ENCODE measurements at regions not wholly inside any gene's neighbourhood (a gene's known extent, or its start where the extent isn't known, plus 50 kb on each side); places are given as distances from the start of the nearest gene placed in this dataset.
A peak's percentile ranks its signal among the peaks of the same experiment; 100 is the strongest.

- H3K27ac ChIP-seq, result no peak overlapping the region
- no peaks in the 10 kb centered on the region for H3K36me3 ChIP-seq (replicated peaks in 1 of 2)
- no peaks in the 10 kb centered on the region for H3K9me3 ChIP-seq (replicated peaks in 1 of 3)
- WGBS, 4 donors, result 85 to 94% (median 88%) methylated on average over 17 of the region's 17 CpGs
- TF ChIP-seq POLR2A (IDR thresholded peaks at IDR 0.05) (no peak), CTCF (IDR thresholded peaks at IDR 0.05) (no peak)
- no peaks in the 10 kb centered on the region for H3K27me3 ChIP-seq
- intact Hi-C loops (cut with DNase I), result no loop called here
- H3K4me1 ChIP-seq (replicated peaks in 1 of 2), result no peaks in the 10 kb centered on the region
- peak in 1 of 7 donors; percentile 18 for DNase-seq
- H3K4me3 ChIP-seq, result no peak overlapping the region
These were observed 156.3 kb downstream of the TTC32 start for GRCh38 chr2:19745318-19746136.

- H3K9me3 ChIP-seq (replicated peaks in 1 of 3), result no peaks in the 10 kb centered on the region
- intact Hi-C loops (cut with DNase I), result no loop called here
- H3K27ac ChIP-seq, result no peak overlapping the region
- DNase-seq, result peak in 1 of 7 donors; percentile 24
- WGBS, 4 donors, result 86 to 90% (median 88%) methylated on average over 8 of the region's 8 CpGs
- TF ChIP-seq POLR2A (IDR thresholded peaks at IDR 0.05) (no peak), CTCF (IDR thresholded peaks at IDR 0.05) (no peak)
- H3K4me3 ChIP-seq, result no peak overlapping the region
- H3K4me1 ChIP-seq (replicated peaks in 1 of 2), result no peaks in the 10 kb centered on the region
- no peaks in the 10 kb centered on the region for H3K36me3 ChIP-seq (replicated peaks in 1 of 2)
- no peaks in the 10 kb centered on the region for H3K27me3 ChIP-seq
These were observed 157.2 kb downstream of the TTC32 start for GRCh38 chr2:19744456-19745199.

DNA sequence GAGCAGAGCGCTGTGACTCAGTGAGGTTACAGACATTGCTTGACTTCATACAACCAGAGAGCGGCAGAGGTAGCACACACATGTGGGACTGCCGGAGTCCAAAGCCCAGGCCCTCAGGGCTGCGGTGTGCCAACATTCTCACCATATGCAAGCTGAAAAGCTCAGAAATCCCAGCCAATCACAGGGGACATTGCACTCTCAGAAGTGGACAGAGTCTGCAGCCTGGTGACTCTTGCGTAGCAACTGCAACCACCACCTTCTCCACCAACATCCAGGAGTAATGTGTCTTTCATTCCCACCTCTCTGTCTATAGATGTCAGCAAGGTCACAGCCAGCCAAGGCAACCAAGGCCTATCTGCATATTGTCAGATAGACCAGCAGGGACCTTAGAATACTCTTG, 158.1 kb downstream of the TTC32 start:
- TF ChIP-seq POLR2A (IDR thresholded peaks at IDR 0.05) (no peak), CTCF (IDR thresholded peaks at IDR 0.05) (no peak)
- Histone ChIP-seq H3K27ac (no peak overlapping the region), H3K36me3 (replicated peaks in 1 of 2) (no peaks in the 10 kb centered on the region), H3K4me3 (no peak overlapping the region), H3K9me3 (replicated peaks in 1 of 3) (no peaks in the 10 kb centered on the region), H3K27me3 (peaks cover under 1% of the 10 kb centered on the region), H3K4me1 (replicated peaks in 1 of 2) (no peaks in the 10 kb centered on the region)
- DNase-seq, result no peak
- 94 to 100% (median 96%) methylated on average over 5 of the region's 5 CpGs for WGBS, 4 donors
- intact Hi-C loops (cut with DNase I), result no loop called here

DNA sequence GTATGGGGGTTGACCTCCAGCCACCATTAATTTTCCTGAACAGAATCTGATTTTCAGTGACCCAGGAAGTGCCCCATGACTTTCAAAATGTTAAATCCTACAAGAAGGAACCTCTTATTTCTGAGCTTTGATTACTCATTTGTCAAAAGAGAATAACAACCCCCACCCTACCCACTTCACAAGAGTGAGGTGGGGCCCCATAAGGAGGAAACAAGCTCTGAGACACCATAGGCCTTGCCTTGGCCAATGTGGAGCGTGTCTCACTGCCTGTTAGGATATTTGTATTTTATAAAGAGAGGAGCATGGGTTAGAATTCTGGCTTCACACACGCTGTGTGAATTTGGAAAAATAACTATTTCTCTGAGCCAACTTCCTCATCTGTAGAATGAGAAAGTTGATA, 158.9 kb downstream of the TTC32 start:
- no peak for TF ChIP-seq CTCF (IDR thresholded peaks at IDR 0.05)
- TF ChIP-seq POLR2A (IDR thresholded peaks at IDR 0.05), result no peak
- 91 to 92% (median 91%) methylated on average over 2 of the region's 2 CpGs for WGBS, 4 donors
- intact Hi-C loops (cut with DNase I), result no loop called here
- Histone ChIP-seq H3K36me3 (replicated peaks in 1 of 2) (no peaks in the 10 kb centered on the region), H3K27me3 (peaks cover 4% of the 10 kb centered on the region), H3K4me3 (no peak overlapping the region), H3K4me1 (replicated peaks in 1 of 2) (no peaks in the 10 kb centered on the region), H3K27ac (no peak overlapping the region), H3K9me3 (replicated peaks in 1 of 3) (no peaks in the 10 kb centered on the region)
- no peak for DNase-seq

Data from adrenal gland (tissue), 9 donors.